Ovary (tissue), 3 donors: ENCODE measurements at regions not wholly inside any gene's neighbourhood (a gene's known extent, or its start where the extent isn't known, plus 50 kb on each side); places are given as distances from the start of the nearest gene placed in this dataset.

ENCODE experiments used
- EP300 ChIP-seq: sonication (generic); formaldehyde crosslinking; IDR thresholded peaks from one replicate; pipeline ENCODE4 v1.6.1; 2017; ENCODE audit warnings: antibody characterized with exemption
- POLR2A ChIP-seq: fragments of 450-650 bp; IDR thresholded peaks from one replicate; pipeline ENCODE4 v1.6.1; 2017; ENCODE audit warnings: antibody characterized with exemption, mild to moderate bottlenecking, moderate library complexity
- TF ChIP-seq, protein P1 (sequence below), 3 donors: fragments of 450-650 bp in 2 of 3; fragments of 200-600 bp in 1 of 3; IDR thresholded peaks; one replicate each; pipeline versions ENCODE4 v1.5.1 to v1.8.0; 2016 to 2022; ENCODE audit warnings: antibody characterized with exemption in 3 of 3, mild to moderate bottlenecking in 1 of 3
- donor health status: DM: no; HTN: no; CAD: no.

DNA sequence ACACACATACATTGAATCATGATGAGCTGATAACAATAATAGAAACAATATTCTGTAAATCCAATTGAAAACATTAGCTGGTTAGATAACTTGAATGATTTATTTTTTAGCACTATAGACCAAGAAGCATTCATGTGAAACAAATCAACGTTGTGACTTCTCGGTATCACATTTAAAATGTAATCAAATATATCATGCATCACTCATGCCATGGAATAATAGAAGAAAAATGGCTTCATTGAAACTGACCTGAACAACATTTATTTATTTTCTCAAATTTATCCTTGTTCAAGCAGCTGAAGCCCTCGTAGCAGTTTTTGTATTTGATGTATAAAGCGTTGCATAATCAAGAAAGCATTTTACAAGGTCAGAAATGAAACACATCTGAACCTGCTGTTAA is 299.6 kb upstream of the CDH18 start:
- TF ChIP-seq, protein P1, sequence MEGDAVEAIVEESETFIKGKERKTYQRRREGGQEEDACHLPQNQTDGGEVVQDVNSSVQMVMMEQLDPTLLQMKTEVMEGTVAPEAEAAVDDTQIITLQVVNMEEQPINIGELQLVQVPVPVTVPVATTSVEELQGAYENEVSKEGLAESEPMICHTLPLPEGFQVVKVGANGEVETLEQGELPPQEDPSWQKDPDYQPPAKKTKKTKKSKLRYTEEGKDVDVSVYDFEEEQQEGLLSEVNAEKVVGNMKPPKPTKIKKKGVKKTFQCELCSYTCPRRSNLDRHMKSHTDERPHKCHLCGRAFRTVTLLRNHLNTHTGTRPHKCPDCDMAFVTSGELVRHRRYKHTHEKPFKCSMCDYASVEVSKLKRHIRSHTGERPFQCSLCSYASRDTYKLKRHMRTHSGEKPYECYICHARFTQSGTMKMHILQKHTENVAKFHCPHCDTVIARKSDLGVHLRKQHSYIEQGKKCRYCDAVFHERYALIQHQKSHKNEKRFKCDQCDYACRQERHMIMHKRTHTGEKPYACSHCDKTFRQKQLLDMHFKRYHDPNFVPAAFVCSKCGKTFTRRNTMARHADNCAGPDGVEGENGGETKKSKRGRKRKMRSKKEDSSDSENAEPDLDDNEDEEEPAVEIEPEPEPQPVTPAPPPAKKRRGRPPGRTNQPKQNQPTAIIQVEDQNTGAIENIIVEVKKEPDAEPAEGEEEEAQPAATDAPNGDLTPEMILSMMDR (IDR thresholded peaks at IDR 0.05), result no peak
- TF ChIP-seq EP300, result no peak
- no peak for TF ChIP-seq POLR2A
